ENCODE measurements at regions not wholly inside any gene's neighbourhood (a gene's known extent, or its start where the extent isn't known, plus 50 kb on each side); places are given as distances from the start of the nearest gene placed in this dataset.

DNA sequence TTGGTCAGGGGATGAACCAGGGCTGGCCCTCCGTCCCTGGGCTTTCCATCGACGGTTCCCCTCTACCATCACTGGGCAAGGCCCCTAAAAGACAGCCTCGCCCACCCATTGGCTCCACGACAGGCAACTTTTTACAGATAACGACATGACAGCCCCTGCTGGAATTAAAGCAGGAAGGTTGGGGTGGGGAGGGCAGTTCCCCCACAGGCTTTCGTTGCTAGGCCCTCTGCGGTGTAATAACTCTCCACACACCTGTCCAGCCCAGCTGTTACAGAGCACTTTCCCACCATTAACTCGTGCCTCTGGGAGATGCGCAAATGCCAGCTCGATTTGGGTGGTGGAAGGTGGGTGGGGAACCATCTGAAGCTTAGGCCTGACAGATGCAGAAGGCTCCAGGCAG is 264.2 kb upstream of the TLE3 start:
- intact Hi-C loops (cut with micrococcal nuclease), result no loop called here
- H3K27me3 Mint-ChIP-seq (ENCODE audit: low read depth), result peaks cover 24% of the 10 kb centered on the region
- no peak overlapping the region for H3K4me3 Mint-ChIP-seq (ENCODE audit: low read depth)
- no peaks in the 10 kb centered on the region for H3K9me3 Mint-ChIP-seq
- H3K4me1 Mint-ChIP-seq (ENCODE audit: low read depth), result peaks cover 2% of the 10 kb centered on the region
- H3K27ac Mint-ChIP-seq, result no peak overlapping the region
- no peaks in the 10 kb centered on the region for H3K36me3 Mint-ChIP-seq (ENCODE audit: low read depth)
- no peak for DNase-seq (ENCODE audit: low spot score)

DNA sequence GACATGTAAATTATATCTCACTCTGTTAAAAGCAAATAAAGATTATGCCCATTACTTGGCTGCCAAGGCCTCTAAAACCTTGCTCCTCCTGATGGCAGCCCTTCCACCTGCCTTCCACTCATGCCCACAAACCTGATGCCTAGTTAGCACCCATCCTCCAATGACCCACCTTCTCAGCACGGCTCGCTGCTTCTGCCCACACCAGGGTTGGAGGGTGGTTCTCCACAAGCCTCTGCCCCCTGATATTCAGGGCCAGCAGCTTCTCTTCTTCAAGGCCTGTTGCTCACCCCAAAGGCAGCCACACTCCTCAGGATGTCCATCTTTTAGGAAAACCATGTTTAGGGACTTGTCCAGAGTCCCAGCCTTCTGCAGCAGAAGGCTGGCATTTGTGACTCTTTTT is 263.4 kb upstream of the TLE3 start:
- H3K4me3 Mint-ChIP-seq (ENCODE audit: low read depth), result no peak overlapping the region
- no peaks in the 10 kb centered on the region for H3K36me3 Mint-ChIP-seq (ENCODE audit: low read depth)
- H3K27me3 Mint-ChIP-seq (ENCODE audit: low read depth), result peaks cover 18% of the 10 kb centered on the region
- no peak for DNase-seq (ENCODE audit: low spot score)
- peaks cover 2% of the 10 kb centered on the region for H3K4me1 Mint-ChIP-seq (ENCODE audit: low read depth)
- no peaks in the 10 kb centered on the region for H3K9me3 Mint-ChIP-seq
- H3K27ac Mint-ChIP-seq, result no peak overlapping the region
- intact Hi-C loops (cut with micrococcal nuclease), result no loop called here

DNA sequence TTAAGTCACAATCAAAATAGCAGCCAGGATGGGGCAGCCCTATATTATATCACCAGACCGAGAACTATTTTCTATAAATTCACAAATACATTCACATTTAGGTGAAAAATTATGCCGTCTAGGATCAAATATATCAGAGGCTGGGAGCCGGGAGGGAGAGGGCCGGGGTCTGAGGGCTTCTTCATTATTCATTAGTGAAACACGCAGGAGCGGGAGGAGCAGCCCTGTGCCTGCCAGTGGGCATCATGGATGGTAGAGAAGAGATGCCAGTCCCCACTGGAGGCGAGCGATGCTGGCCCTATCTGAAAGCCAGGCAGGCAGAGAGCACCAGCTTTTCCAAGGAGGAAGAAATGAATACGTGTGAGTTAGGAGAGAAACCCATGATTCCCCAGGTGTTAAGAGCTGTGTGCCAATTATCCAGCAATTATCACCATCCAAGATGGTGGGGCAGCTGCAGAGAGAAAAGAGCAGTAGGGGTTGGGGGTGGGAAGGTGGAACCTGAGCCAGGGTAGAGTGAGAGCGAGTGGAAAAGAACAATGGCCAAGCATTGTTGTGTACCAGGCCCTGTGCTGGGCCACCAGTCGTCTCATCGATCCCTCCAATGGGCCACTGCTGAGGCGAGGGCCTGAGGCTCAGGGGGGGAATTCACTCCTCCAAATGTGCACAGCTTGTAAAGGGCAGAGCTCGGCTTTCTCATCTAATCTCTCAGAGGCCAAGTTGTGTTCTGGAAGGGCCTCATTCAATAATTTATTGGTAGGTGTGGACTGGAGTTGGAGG is 261.3 kb upstream of the TLE3 start:
- Mint-ChIP-seq H3K36me3 (ENCODE audit: low read depth) (no peaks in the 10 kb centered on the region), H3K27ac (no peak overlapping the region), H3K4me3 (ENCODE audit: low read depth) (no peak overlapping the region), H3K4me1 (ENCODE audit: low read depth) (peaks cover under 1% of the 10 kb centered on the region), H3K9me3 (no peaks in the 10 kb centered on the region), H3K27me3 (ENCODE audit: low read depth) (peaks cover 6% of the 10 kb centered on the region)
- no peak for DNase-seq (ENCODE audit: low spot score)
- intact Hi-C loops (cut with micrococcal nuclease), result no loop called here

DNA sequence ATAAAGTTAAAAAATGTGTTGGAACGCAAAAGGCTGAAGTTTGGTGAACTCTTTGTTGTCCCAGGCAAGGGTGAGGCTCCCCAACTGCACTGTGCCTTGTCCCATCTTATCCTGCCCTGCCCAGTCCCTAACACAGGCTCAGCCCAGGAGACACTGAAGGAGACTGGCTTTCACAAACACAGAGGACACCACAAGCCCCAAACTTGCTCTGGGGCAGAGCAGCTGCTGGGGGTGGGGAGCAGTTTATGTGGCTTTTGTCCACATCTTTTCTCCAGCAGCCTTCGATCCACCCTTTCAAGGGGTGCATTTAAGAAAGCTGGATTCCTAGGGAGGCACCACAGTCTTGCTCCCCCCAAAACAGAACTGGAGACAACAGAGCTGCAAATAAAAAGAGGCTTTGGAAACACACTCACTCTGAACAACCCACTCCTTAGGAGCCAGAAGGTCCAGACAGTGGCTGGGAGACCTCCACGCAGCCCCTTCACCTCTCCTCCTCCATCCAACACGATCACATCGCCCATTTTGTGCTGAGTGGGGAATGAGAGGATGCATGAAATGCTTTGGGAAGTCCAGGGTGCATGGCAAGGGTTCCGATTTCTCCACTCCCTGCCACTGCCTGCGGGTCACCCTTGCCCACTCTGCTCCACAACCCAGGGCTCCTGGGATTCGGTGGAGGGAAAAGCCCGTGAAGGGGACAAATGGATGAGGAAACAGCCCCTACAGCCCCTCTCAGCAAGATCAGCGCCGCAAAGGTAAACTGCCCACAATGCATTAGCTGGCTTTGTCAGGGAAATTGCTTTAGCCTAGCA is 260.5 kb upstream of the TLE3 start:
- Mint-ChIP-seq H3K27me3 (ENCODE audit: low read depth) (peaks cover 2% of the 10 kb centered on the region), H3K36me3 (ENCODE audit: low read depth) (no peaks in the 10 kb centered on the region), H3K27ac (no peak overlapping the region), H3K4me1 (ENCODE audit: low read depth) (no peaks in the 10 kb centered on the region), H3K9me3 (no peaks in the 10 kb centered on the region), H3K4me3 (ENCODE audit: low read depth) (no peak overlapping the region)
- DNase-seq (ENCODE audit: low spot score), result no peak
- intact Hi-C loops (cut with micrococcal nuclease), result no loop called here

DNA sequence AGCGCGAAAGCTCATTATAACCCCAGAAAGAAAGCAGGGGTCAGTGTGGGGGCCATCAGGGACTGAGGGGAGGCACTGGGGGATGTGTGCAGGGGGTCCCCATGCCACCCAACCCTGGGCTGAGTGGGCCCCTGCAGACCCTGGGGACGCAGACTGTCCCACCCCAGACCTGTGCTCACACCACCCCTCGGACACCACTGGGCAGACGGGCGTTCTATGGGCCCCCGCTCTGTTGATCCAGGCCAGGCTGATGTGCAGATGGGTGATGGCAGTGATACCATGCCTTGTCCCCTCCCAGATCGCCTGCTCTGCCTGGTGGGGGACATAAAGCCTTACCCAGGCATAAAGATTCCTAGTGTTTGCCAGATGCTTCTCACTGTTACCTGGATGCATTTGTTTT is 259.7 kb upstream of the TLE3 start:
- no peaks in the 10 kb centered on the region for H3K4me1 Mint-ChIP-seq (ENCODE audit: low read depth)
- no peaks in the 10 kb centered on the region for H3K9me3 Mint-ChIP-seq
- peaks cover 2% of the 10 kb centered on the region for H3K27me3 Mint-ChIP-seq (ENCODE audit: low read depth)
- no peak for DNase-seq (ENCODE audit: low spot score)
- H3K4me3 Mint-ChIP-seq (ENCODE audit: low read depth), result no peak overlapping the region
- H3K27ac Mint-ChIP-seq, result no peak overlapping the region
- H3K36me3 Mint-ChIP-seq (ENCODE audit: low read depth), result no peaks in the 10 kb centered on the region
- intact Hi-C loops (cut with micrococcal nuclease), result no loop called here

DNA sequence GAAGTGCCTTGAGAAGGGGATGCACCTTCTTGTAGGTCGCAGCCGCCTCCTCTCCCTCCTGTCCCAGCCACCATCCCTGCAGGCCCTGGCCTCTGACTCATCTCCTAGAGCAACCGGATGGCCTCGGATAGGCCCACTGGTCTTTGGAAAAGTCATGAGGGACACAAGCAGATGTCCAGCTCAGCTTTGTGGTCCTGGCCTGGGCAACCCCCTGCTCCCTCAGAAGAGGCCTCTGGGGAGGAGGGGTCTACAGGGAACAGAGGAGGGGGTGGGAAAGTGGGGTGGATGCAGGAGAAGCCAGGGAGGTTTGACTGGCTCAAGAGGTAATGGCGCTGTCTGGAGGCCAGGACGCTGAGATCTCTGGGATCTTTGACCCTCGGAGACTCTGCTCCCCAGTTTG is 259.2 kb upstream of the TLE3 start:
- no peak for DNase-seq (ENCODE audit: low spot score)
- peaks cover 2% of the 10 kb centered on the region for H3K27me3 Mint-ChIP-seq (ENCODE audit: low read depth)
- no peak overlapping the region for H3K27ac Mint-ChIP-seq
- H3K36me3 Mint-ChIP-seq (ENCODE audit: low read depth), result no peaks in the 10 kb centered on the region
- no peaks in the 10 kb centered on the region for H3K9me3 Mint-ChIP-seq
- intact Hi-C loops (cut with micrococcal nuclease), result no loop called here
- H3K4me3 Mint-ChIP-seq (ENCODE audit: low read depth), result no peak overlapping the region
- no peaks in the 10 kb centered on the region for H3K4me1 Mint-ChIP-seq (ENCODE audit: low read depth)

DNA sequence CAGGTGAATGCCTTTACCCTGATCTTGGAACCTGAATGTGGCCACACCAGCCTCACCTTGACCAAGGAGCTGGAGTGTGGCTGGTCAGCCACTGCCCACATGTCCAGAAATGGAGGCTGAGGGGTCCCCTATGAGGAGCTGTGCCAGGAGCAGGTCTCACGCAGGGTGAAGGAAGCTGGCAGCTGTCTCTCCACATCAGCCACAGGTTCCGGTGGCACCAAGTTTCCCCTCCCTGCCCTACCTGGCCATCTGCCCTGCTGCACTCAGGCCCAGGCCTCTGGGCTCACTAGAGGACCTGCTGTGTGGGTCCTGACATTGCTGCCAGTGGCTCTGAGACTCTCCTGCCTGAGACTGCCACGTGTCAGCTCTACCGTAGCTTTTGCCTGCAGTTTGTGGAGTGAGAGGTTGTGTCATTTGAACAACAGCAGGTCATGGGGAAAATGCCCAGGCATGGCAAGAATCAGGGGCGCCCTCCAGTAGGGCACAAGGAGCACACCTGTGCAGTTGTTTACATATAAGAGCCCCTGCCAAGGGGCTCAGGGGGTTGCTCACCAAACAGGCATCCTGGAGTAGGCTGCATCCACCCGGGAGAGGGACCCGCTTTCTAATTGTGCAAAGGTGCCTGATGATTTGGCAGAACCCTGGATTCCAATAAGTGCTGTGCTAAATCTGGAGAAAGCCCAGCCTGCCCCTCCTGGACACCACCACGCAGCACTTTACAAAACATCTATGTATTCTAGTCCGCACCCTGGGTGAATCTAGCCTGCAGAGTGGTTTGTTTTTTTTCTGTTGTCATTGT is 258.5 kb upstream of the TLE3 start:
- Mint-ChIP-seq H3K9me3 (no peaks in the 10 kb centered on the region), H3K27ac (no peak overlapping the region), H3K4me1 (ENCODE audit: low read depth) (no peaks in the 10 kb centered on the region), H3K27me3 (ENCODE audit: low read depth) (peaks cover 2% of the 10 kb centered on the region), H3K36me3 (ENCODE audit: low read depth) (no peaks in the 10 kb centered on the region), H3K4me3 (ENCODE audit: low read depth) (no peak overlapping the region)
- intact Hi-C loops (cut with micrococcal nuclease), result no loop called here
- no peak for DNase-seq (ENCODE audit: low spot score)

DNA sequence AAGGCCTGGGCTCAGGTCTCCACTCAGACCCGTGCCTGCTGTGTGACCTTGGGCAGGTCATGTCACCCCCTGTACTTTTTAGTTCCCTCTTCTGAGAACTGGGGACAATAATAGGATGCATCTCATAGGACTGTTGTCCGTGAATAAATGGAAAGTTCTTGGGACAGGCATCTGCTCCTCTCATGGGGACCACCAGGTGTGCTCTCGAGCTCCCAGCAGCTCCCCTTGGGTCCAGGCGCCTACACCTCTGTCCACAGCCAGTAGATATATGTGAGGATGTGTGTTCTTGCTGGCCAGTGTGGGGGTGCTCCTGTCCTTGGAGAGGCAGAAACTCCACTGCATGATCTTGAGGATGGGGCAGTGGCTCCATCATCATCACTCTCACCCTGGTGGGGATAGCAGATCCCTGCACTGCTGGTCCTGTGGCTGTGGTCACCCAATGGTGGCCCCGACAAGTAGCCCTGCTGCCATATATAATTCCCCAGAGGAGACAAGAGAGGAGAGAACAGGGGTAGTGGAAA is 257.6 kb upstream of the TLE3 start:
- DNase-seq (ENCODE audit: low spot score), result no peak
- no peaks in the 10 kb centered on the region for H3K9me3 Mint-ChIP-seq
- H3K4me1 Mint-ChIP-seq (ENCODE audit: low read depth), result no peaks in the 10 kb centered on the region
- H3K36me3 Mint-ChIP-seq (ENCODE audit: low read depth), result no peaks in the 10 kb centered on the region
- no peak overlapping the region for H3K27ac Mint-ChIP-seq
- H3K27me3 Mint-ChIP-seq (ENCODE audit: low read depth), result peaks cover 7% of the 10 kb centered on the region
- no peak overlapping the region for H3K4me3 Mint-ChIP-seq (ENCODE audit: low read depth)
- intact Hi-C loops (cut with micrococcal nuclease), result no loop called here

DNA sequence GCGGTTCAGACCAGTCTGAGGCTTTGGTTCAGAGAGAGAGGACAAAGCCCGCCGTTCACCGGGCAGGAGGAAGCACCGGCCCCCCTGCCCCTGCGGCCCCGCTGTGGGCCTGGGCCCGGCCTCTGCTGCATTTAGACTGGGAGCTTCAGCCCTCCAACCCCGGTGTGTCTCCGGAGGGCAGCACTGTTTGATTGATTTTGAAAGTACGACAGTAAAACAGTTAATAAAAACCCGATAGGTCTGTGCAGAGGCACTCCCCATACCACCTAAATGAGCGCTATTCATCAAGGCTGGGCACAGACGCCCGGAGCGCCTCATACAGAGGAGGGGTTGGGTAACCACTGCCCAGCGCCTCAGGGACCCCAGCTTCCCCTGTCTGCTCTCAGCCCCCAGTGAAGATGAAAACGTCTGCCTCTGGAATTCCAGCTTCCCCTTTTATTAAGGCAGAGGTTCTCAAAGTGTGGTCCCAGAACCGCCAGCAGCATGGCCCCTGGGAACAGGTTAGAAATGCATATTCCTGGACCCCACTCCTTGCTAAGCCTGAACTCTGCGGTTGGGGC is 256.7 kb upstream of the TLE3 start:
- no peak overlapping the region for H3K27ac Mint-ChIP-seq
- no peak overlapping the region for H3K4me3 Mint-ChIP-seq (ENCODE audit: low read depth)
- intact Hi-C loops (cut with micrococcal nuclease), result no loop called here
- DNase-seq (ENCODE audit: low spot score), result no peak
- H3K36me3 Mint-ChIP-seq (ENCODE audit: low read depth), result no peaks in the 10 kb centered on the region
- H3K4me1 Mint-ChIP-seq (ENCODE audit: low read depth), result no peaks in the 10 kb centered on the region
- H3K9me3 Mint-ChIP-seq, result no peaks in the 10 kb centered on the region
- H3K27me3 Mint-ChIP-seq (ENCODE audit: low read depth), result peaks cover 9% of the 10 kb centered on the region

DNA sequence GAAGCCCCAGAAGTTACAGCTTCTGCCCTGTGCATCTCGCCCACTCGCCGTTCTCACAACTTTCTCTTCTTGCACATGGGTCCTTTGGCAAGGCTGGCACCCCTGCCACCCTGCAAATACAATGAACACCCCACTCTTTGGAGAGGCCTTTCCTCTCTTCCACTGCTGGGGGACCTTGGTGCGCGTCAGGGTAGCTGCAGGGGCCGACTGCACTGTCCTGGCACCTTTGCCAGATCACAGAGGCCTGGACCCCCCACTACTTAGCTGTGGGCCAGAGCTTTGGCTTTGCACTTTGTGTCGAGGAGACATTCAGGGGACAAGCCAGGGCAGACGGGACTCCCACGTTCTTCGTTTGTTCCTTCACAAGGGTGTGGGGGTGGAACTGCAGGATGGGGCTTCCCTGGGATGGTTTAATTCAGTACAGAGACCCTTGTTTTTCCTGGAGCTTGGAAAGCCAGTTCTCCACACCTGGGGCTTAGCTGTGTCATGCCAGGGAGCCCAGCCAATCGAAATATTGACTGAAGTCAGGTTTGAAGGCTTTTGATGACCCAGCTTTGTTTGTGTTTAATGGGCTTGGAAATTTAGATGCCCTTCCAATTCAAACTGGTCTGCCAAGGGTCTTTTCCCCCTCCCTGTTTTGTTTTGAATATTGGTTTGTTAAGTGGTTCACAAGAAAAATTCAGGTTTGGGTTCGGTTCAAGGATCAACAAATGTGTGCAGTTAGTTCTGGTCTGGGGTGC is 256.1 kb upstream of the TLE3 start:
- Mint-ChIP-seq H3K4me1 (ENCODE audit: low read depth) (no peaks in the 10 kb centered on the region), H3K27ac (no peak overlapping the region), H3K36me3 (ENCODE audit: low read depth) (no peaks in the 10 kb centered on the region), H3K4me3 (ENCODE audit: low read depth) (no peak overlapping the region), H3K27me3 (ENCODE audit: low read depth) (peaks cover 11% of the 10 kb centered on the region), H3K9me3 (no peaks in the 10 kb centered on the region)
- intact Hi-C loops (cut with micrococcal nuclease), result no loop called here
- no peak for DNase-seq (ENCODE audit: low spot score)

DNA sequence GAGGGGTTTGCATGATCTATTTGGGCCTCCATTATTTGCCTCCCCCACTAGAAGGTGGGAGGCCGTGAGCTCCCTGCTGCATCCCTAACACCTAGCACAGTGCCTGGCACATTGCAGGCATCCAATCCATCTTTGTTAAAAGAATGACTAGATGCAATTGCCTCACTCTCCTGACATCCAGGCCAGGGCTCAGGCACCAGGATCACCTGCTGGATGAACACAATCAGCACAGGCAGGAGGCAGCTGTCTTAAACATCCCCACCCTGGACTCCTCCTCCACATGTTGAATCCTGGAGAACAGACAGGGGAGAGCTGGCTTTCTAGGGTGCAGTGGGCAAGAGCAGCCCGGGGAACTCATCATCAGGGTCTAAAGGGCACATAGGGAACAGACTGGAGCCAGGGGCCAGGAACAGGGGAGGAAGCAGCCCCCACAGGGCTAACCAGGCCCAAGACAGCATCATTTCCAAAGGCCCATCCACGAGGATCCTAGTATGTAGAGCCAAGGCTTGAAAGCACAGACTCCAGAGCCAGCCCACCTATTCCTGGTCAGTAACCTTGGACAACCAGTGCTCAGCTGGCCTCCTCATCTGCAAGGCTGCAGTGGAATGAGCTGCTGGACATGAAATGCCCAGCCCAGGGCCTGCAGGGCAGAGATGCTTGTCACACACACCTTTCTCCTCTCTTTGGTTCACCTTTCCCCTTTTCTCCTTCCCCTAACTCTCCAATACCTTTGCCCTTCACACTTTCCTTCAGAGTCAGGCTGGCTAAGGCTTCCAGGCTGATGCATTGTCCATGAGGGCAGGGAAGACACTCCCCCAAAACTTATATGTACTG is 254.4 kb upstream of the TLE3 start:
- H3K9me3 Mint-ChIP-seq, result no peaks in the 10 kb centered on the region
- peaks cover 16% of the 10 kb centered on the region for H3K27me3 Mint-ChIP-seq (ENCODE audit: low read depth)
- no peaks in the 10 kb centered on the region for H3K4me1 Mint-ChIP-seq (ENCODE audit: low read depth)
- H3K27ac Mint-ChIP-seq, result no peak overlapping the region
- DNase-seq (ENCODE audit: low spot score), result no peak
- intact Hi-C loops (cut with micrococcal nuclease), result no loop called here
- no peaks in the 10 kb centered on the region for H3K36me3 Mint-ChIP-seq (ENCODE audit: low read depth)
- H3K4me3 Mint-ChIP-seq (ENCODE audit: low read depth), result no peak overlapping the region

All from activated T-helper 2 cell treated with anti-CD3 and anti-CD28 coated beads, Interferon-gamma antibody, Interleukin-2, Interleukin-4, amounts not matched to agents 10 μg/mL and 5 μg/mL and 100 μg/mL, durations not matched to agents 14 hours and 24 hours and 36 hours (primary cell).